ENCODE measurements at regions not wholly inside any gene's neighbourhood (a gene's known extent, or its start where the extent isn't known, plus 50 kb on each side); places are given as distances from the start of the nearest gene placed in this dataset.

DNA sequence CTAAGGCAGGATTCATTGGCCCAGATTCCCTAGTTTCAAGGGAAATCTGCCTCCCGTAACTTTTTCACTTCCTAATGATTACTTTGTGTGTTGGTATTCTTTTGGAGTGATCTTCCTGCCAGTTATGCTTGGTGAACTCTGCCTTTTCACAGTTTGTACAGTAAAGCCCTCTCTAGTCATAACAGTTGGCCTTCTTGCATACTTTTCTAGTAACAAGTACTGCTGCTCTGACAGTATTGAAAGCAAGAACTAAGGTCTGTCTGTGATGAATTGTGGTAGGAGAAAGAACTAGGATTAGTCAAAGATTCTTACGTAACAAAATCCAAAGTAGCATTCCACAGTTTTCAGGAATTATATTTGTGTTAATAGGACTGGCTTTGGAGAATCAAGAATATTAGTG, 1457.2 kb upstream of the WWC1 start:
- TF ChIP-seq MEIS1 (CRISPR knock-in tag; IDR thresholded peaks at IDR 0.05; ENCODE audit: borderline replicate concordance), result no peak
- no peak for TF ChIP-seq SIX4 (CRISPR knock-in tag; IDR thresholded peaks at IDR 0.05)
- no peak for TF ChIP-seq NFIC (IDR thresholded peaks at IDR 0.05; ENCODE audit: low read length)
- TF ChIP-seq, protein P1, sequence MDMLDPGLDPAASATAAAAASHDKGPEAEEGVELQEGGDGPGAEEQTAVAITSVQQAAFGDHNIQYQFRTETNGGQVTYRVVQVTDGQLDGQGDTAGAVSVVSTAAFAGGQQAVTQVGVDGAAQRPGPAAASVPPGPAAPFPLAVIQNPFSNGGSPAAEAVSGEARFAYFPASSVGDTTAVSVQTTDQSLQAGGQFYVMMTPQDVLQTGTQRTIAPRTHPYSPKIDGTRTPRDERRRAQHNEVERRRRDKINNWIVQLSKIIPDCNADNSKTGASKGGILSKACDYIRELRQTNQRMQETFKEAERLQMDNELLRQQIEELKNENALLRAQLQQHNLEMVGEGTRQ (IDR thresholded peaks at IDR 0.05; ENCODE audit: low read depth, low read length), result no peak
- TF ChIP-seq, protein P1 (CRISPR knock-in tag; IDR thresholded peaks at IDR 0.05; ENCODE audit: borderline replicate concordance), result no peak
- TF ChIP-seq GABPA (IDR thresholded peaks at IDR 0.05; ENCODE audit: low read depth, low read length), result no peak
- TF ChIP-seq GABPA (CRISPR knock-in tag; IDR thresholded peaks at IDR 0.05; ENCODE audit: low read depth), result no peak
- no peak for TF ChIP-seq TRIM22 (IDR thresholded peaks at IDR 0.05)
- TF ChIP-seq, protein P2, sequence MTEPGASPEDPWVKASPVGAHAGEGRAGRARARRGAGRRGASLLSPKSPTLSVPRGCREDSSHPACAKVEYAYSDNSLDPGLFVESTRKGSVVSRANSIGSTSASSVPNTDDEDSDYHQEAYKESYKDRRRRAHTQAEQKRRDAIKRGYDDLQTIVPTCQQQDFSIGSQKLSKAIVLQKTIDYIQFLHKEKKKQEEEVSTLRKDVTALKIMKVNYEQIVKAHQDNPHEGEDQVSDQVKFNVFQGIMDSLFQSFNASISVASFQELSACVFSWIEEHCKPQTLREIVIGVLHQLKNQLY (CRISPR knock-in tag; IDR thresholded peaks at IDR 0.05), result no peak
- TF ChIP-seq EZH2 (conservative IDR thresholded peaks at IDR 0.05; ENCODE audit: low read depth, low read length), result no peak
- TF ChIP-seq ZNF691 (CRISPR knock-in tag; IDR thresholded peaks at IDR 0.05; ENCODE audit: borderline replicate concordance, low read depth), result no peak
